HCT116 (cell line): ENCODE measurements at regions not wholly inside any gene's neighbourhood (a gene's known extent, or its start where the extent isn't known, plus 50 kb on each side); places are given as distances from the start of the nearest gene placed in this dataset.

Source experiments
- ATF3 ChIP-seq: IDR thresholded peaks from 2 replicates; pipeline ENCODE4 v1.6.1; 2012
- POLR2A ChIP-seq: IDR thresholded peaks from 2 replicates; pipeline ENCODE4 v1.7.0; 2011; ENCODE audit warnings: borderline replicate concordance; ENCODE audit not compliant: insufficient read depth, insufficient read length; ENCODE audit errors: extremely low read depth
- POLR2AphosphoS5 ChIP-seq: IDR thresholded peaks from 2 replicates; pipeline ENCODE4 v1.6.1; 2011; ENCODE audit warnings: mild to moderate bottlenecking, low read depth, low read length, moderate library complexity

GRCh38 chr1:199549421-199549820 lies 478.1 kb upstream of the NR5A2 start:
- TF ChIP-seq POLR2A (no peak), POLR2AphosphoS5 (no peak), ATF3 (no peak)
